ENCODE measurements at regions not wholly inside any gene's neighbourhood (a gene's known extent, or its start where the extent isn't known, plus 50 kb on each side); places are given as distances from the start of the nearest gene placed in this dataset.

GRCh38 chr5:125301711-125302110 is 555.3 kb upstream of the ZNF608 start (continued):
- TF ChIP-seq RFX5 (IDR thresholded peaks at IDR 0.05; ENCODE audit: low read depth, low read length), result no peak
- no peak for TF ChIP-seq CREBL2 (CRISPR knock-in tag; IDR thresholded peaks at IDR 0.05; ENCODE audit: borderline replicate concordance)
- no peak for TF ChIP-seq KAT2B (IDR thresholded peaks at IDR 0.05; ENCODE audit: borderline replicate concordance, low read depth, low read length)
- TF ChIP-seq USF2 (IDR thresholded peaks at IDR 0.05; ENCODE audit: low read depth, low read length), result no peak
- no peak for TF ChIP-seq USF2 (CRISPR knock-in tag; IDR thresholded peaks at IDR 0.05; ENCODE audit: borderline replicate concordance)
- TF ChIP-seq ZKSCAN5 (CRISPR knock-in tag; IDR thresholded peaks at IDR 0.05), result no peak
- no peak for TF ChIP-seq HMG20A (CRISPR knock-in tag; IDR thresholded peaks at IDR 0.05; ENCODE audit: borderline replicate concordance)

- ChIA-PET POLR2A (no interaction called here), CTCF (ENCODE audit: low intra/inter-chr PET ratio, low total read pairs) (no interaction called here)
- DNase-seq (ENCODE audit: low spot score), result no peak
- no TSS peak for BruUV-seq (replicated peaks)
- Histone ChIP-seq H3K4me2 (ENCODE audit: low read depth, low read length) (no peak overlapping the region), H4K20me1 (ENCODE audit: insufficient read depth, low read length) (no peaks in the 10 kb centered on the region), H3K27ac (ENCODE audit: extremely low read length, insufficient read depth, low read length) (no peak overlapping the region), H2AFZ (ENCODE audit: low read length) (no peak overlapping the region), H3K4me1 (ENCODE audit: insufficient read depth, low read length) (no peaks in the 10 kb centered on the region), H3K36me3 (replicated peaks in 1 of 2; ENCODE audit: control insufficient read depth in 1 of 2, insufficient read depth in 2 of 2, low read length in 2 of 2) (no peaks in the 10 kb centered on the region), H3K9ac (ENCODE audit: insufficient read depth, low read depth, low read length) (no peak overlapping the region), H3K9me3 (ENCODE audit: low read length) (peaks cover 13% of the 10 kb centered on the region; the same call in 1 of the 2 replicates), H3K4me3 (replicated peaks in 1 of 3; ENCODE audit: insufficient read depth in 1 of 3, low read depth in 2 of 3, low read length in 3 of 3) (no peak overlapping the region), H3K27me3 (ENCODE audit: control insufficient read depth in 1 of 2, insufficient read depth in 2 of 2, low read length in 2 of 2) (no peaks in the 10 kb centered on the region), H3K79me2 (ENCODE audit: insufficient read depth, low read length) (no peaks in the 10 kb centered on the region)
- TF ChIP-seq TRIM24 (CRISPR knock-in tag; IDR thresholded peaks at IDR 0.05) (no peak), MAFK (conservative IDR thresholded peaks at IDR 0.05 in 1 of 2, IDR thresholded peaks at IDR 0.05 in 1 of 2; ENCODE audit: low read length in 2 of 2) (peak in 1 of 2 experiments; percentile 73; a peak in 3 of 4 replicates), MAFF (IDR thresholded peaks at IDR 0.05; ENCODE audit: low read depth, low read length) (peak; percentile 61; the same call in 1 of the 2 replicates)
- TF ChIP-seq, protein P1, sequence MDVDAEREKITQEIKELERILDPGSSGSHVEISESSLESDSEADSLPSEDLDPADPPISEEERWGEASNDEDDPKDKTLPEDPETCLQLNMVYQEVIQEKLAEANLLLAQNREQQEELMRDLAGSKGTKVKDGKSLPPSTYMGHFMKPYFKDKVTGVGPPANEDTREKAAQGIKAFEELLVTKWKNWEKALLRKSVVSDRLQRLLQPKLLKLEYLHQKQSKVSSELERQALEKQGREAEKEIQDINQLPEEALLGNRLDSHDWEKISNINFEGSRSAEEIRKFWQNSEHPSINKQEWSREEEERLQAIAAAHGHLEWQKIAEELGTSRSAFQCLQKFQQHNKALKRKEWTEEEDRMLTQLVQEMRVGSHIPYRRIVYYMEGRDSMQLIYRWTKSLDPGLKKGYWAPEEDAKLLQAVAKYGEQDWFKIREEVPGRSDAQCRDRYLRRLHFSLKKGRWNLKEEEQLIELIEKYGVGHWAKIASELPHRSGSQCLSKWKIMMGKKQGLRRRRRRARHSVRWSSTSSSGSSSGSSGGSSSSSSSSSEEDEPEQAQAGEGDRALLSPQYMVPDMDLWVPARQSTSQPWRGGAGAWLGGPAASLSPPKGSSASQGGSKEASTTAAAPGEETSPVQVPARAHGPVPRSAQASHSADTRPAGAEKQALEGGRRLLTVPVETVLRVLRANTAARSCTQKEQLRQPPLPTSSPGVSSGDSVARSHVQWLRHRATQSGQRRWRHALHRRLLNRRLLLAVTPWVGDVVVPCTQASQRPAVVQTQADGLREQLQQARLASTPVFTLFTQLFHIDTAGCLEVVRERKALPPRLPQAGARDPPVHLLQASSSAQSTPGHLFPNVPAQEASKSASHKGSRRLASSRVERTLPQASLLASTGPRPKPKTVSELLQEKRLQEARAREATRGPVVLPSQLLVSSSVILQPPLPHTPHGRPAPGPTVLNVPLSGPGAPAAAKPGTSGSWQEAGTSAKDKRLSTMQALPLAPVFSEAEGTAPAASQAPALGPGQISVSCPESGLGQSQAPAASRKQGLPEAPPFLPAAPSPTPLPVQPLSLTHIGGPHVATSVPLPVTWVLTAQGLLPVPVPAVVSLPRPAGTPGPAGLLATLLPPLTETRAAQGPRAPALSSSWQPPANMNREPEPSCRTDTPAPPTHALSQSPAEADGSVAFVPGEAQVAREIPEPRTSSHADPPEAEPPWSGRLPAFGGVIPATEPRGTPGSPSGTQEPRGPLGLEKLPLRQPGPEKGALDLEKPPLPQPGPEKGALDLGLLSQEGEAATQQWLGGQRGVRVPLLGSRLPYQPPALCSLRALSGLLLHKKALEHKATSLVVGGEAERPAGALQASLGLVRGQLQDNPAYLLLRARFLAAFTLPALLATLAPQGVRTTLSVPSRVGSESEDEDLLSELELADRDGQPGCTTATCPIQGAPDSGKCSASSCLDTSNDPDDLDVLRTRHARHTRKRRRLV (CRISPR knock-in tag; IDR thresholded peaks at IDR 0.05), result no peak
- intact Hi-C loops (cut with micrococcal nuclease; ENCODE audit: unreplicated experiment), result no loop called here
- no peak for FAIRE-seq
- no peak for ATAC-seq
- WGBS (ENCODE audit: low lambda C conversion rate), result 12% methylated on average over 4 of the region's 4 CpGs
- in situ Hi-C loops (cut with HindIII; ENCODE audit: extremely low pct_ligation_motif_present, low pct_unique_long_range_greater_than_20kb), result no loop called here
These were observed 556.1 kb upstream of the ZNF608 start for GRCh38 chr5:125302577-125302976.

Measured in HepG2 (cell line).